ENCODE measurements at regions not wholly inside any gene's neighbourhood (a gene's known extent, or its start where the extent isn't known, plus 50 kb on each side); places are given as distances from the start of the nearest gene placed in this dataset.

DNA sequence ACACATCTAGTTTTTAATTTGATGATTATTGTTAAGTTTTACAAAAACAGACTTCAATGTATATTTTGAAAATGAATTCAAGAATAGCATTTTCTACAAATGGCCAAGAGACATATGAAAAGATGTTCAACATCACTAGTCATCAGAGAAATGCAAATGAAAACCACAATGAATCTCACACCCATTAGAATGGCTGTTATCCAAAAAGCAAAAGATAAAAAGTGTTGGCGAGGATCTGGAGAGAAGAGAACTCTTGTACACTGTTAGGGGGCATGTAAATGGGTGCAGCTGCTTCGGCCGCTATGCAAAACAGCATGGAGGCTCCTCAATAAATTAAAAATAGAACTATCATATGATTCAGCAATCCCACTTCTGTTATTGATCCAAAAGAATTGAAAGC is 185.8 kb upstream of the CCN2 start:
- Histone ChIP-seq H3K56ac (ENCODE audit: extremely low read depth, insufficient read depth, low read length) (no peak overlapping the region), H3K4me3 (ENCODE audit: insufficient read depth, low read depth, low read length) (no peak overlapping the region), H2BK15ac (ENCODE audit: low read depth, low read length) (peak overlapping the region; percentile 17; the same call in 1 of the 3 replicates), H3K9me1 (ENCODE audit: insufficient read depth, low read length) (peaks cover 6% of the 10 kb centered on the region), H3K4ac (ENCODE audit: low read depth, low read length) (no peak overlapping the region), H3K4me2 (ENCODE audit: low read depth, low read length) (no peak overlapping the region), H4K8ac (ENCODE audit: low read depth in 2 of 2, low read length in 2 of 2) (no peak overlapping the region), H3K9me3 (ENCODE audit: control insufficient read depth, insufficient read depth, low read length) (no peaks in the 10 kb centered on the region), H2AK9ac (replicated peaks; ENCODE audit: low read depth, low read length, poor library complexity) (no peak overlapping the region), H3K4me1 (ENCODE audit: control insufficient read depth, insufficient read depth, low read length) (peaks cover 18% of the 10 kb centered on the region), H3K27ac (ENCODE audit: insufficient read depth, low read length) (no peak overlapping the region), H4K5ac (ENCODE audit: low read depth, low read length) (no peak overlapping the region), H2BK5ac (ENCODE audit: low read depth, low read length, poor library complexity, severe bottlenecking) (no peak overlapping the region), H4K91ac (ENCODE audit: insufficient read depth, low read depth, low read length) (no peak overlapping the region), H3K14ac (replicated peaks; ENCODE audit: low read depth, low read length) (no peak overlapping the region), H2BK20ac (ENCODE audit: low read depth, low read length) (no peak overlapping the region), H2AK5ac (ENCODE audit: low read depth, low read length) (no peak overlapping the region), H3K79me1 (ENCODE audit: low read depth in 1 of 2, low read length in 2 of 2) (no peaks in the 10 kb centered on the region), H3K9ac (ENCODE audit: low read depth, low read length) (no peak overlapping the region), H3K23ac (ENCODE audit: low read depth, low read length) (no peak overlapping the region), H3K27me3 (ENCODE audit: control insufficient read depth, insufficient read depth, low read length) (no peaks in the 10 kb centered on the region), H3K36me3 (ENCODE audit: control insufficient read depth, insufficient read depth, low read length) (no peaks in the 10 kb centered on the region), H2AFZ (replicated peaks; ENCODE audit: low read length, poor library complexity) (no peak overlapping the region), H3K18ac (ENCODE audit: low read depth, low read length) (peak overlapping the region; percentile 30; the same call in 1 of the 2 replicates), H2BK120ac (ENCODE audit: low read depth, low read length) (no peak overlapping the region), H4K20me1 (ENCODE audit: insufficient read depth, low read length) (no peaks in the 10 kb centered on the region)
- in situ Hi-C loops (cut with MboI; ENCODE audit: low sequenced_read_pairs) (no loop called here), dilution Hi-C loops (cut with HindIII; ENCODE audit: low sequenced_read_pairs, unreplicated experiment) (no loop called here), intact Hi-C loops (cut with micrococcal nuclease) (no loop called here)
- POLR2A ChIA-PET (ENCODE audit: unreplicated experiment) = no interaction called here
- ATAC-seq (ENCODE audit: low read depth) (no peak), DNase-seq (no peak)
- no CpG with 5 or more reads among the region's 3 CpGs for WGBS, 2 experiments (ENCODE audit: extremely low coverage in 2 of 2, insufficient read length in 1 of 2)
- CTCF ChIA-PET = no interaction called here
- TF ChIP-seq RFX5 (IDR thresholded peaks at IDR 0.05; ENCODE audit: low read depth, low read length) (no peak), CEBPB (IDR thresholded peaks at IDR 0.05; ENCODE audit: low read depth, low read length) (no peak), FOS (IDR thresholded peaks at IDR 0.05; ENCODE audit: low read depth, low read length) (no peak)
- no TSS peak for BruUV-seq (replicated peaks)

Data from IMR-90 (cell line).